Vagina (tissue), 2 donors: ENCODE measurements at regions not wholly inside any gene's neighbourhood (a gene's known extent, or its start where the extent isn't known, plus 50 kb on each side); places are given as distances from the start of the nearest gene placed in this dataset.

Source experiments
- DNase-seq, 2 donors: peaks; one replicate each; pipeline ENCODE4 v3.0.0-alpha.2; 2017; ENCODE audit errors: extremely low spot score in 2 of 2
- H3K27ac ChIP-seq: fragments of 200-600 bp; sonication (generic); one replicate; pipeline ENCODE4 v1.5.1; 2019
- H3K27me3 ChIP-seq: fragments of 200-600 bp; sonication (generic); one replicate; pipeline ENCODE4 v1.5.1; 2019
- H3K36me3 ChIP-seq, 2 donors: fragments of 200-600 bp; sonication (generic); one replicate each; pipeline ENCODE4 v1.5.1; 2017 to 2019
- H3K4me1 ChIP-seq: fragments of 200-600 bp; sonication (generic); one replicate; pipeline ENCODE4 v1.5.1; 2019
- H3K4me3 ChIP-seq, 2 donors: fragments of 200-600 bp; sonication (generic); 1 replicate in 1 of 2; 2 replicates in 1 of 2; pipeline ENCODE4 v1.5.1; 2016 to 2019
- H3K9me3 ChIP-seq: fragments of 200-600 bp; sonication (generic); one replicate; pipeline ENCODE4 v1.5.1; 2019
- POLR2A ChIP-seq, 2 donors: fragments of 450-650 bp; IDR thresholded peaks; one replicate each; pipeline ENCODE4 v1.6.1; 2017; ENCODE audit warnings: antibody characterized with exemption in 2 of 2, mild to moderate bottlenecking in 2 of 2, moderate library complexity in 2 of 2
- POLR2AphosphoS5 ChIP-seq, 2 donors: sonication (generic); formaldehyde crosslinking; IDR thresholded peaks; one replicate each; pipeline ENCODE4 v1.9.0; 2017; ENCODE audit warnings: antibody characterized with exemption in 2 of 2, mild to moderate bottlenecking in 2 of 2, low read depth in 1 of 2; ENCODE audit not compliant: insufficient read depth in 1 of 2
- intact Hi-C: fragments of 100-400 bp; cut with DNase I; formaldehyde crosslinking; loops from one replicate; pipeline ENCODE4 v1.15.1; 2023
- TF ChIP-seq, protein P1 (sequence below), 3 experiments: fragments of 450-650 bp in 2 of 3; fragments of 200-600 bp in 1 of 3; sonication (generic) in 1 of 3; IDR thresholded peaks; one replicate each; pipeline ENCODE4 v1.5.1; 2017 to 2019; ENCODE audit warnings: antibody characterized with exemption in 3 of 3, mild to moderate bottlenecking in 2 of 3, moderate library complexity in 2 of 3

DNA sequence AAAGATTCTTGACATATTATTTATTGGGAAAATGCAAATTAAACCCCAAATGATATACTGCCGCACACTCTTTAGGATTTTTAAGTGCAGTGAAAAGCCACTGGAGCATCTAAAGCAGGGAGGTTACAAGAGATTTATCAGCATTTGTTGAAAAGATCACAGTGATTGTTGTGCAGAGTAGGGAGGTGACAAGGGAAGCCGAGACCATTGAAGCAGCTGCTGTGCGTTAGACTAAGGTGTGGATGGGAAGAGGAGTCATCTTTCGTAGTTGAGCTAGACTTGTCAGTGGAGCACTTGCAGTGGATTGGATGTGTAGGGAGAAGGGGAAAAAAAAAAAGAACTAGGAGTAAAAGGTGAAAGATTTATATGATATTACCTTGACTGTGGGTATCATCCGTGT, 854.6 kb downstream of the NTRK3 start:
- DNase-seq = no peak
- H3K27ac ChIP-seq = no peak overlapping the region
- intact Hi-C loops = no loop called here
- H3K4me1 ChIP-seq = no peaks in the 10 kb centered on the region
- TF ChIP-seq POLR2A (IDR thresholded peaks at IDR 0.05) = no peak
- no peak for TF ChIP-seq POLR2AphosphoS5 (IDR thresholded peaks at IDR 0.05; ENCODE audit: insufficient read depth in 1 of 2, low read depth in 1 of 2)
- TF ChIP-seq, protein P1, sequence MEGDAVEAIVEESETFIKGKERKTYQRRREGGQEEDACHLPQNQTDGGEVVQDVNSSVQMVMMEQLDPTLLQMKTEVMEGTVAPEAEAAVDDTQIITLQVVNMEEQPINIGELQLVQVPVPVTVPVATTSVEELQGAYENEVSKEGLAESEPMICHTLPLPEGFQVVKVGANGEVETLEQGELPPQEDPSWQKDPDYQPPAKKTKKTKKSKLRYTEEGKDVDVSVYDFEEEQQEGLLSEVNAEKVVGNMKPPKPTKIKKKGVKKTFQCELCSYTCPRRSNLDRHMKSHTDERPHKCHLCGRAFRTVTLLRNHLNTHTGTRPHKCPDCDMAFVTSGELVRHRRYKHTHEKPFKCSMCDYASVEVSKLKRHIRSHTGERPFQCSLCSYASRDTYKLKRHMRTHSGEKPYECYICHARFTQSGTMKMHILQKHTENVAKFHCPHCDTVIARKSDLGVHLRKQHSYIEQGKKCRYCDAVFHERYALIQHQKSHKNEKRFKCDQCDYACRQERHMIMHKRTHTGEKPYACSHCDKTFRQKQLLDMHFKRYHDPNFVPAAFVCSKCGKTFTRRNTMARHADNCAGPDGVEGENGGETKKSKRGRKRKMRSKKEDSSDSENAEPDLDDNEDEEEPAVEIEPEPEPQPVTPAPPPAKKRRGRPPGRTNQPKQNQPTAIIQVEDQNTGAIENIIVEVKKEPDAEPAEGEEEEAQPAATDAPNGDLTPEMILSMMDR (IDR thresholded peaks at IDR 0.05) = no peak
- H3K36me3 ChIP-seq = no peaks in the 10 kb centered on the region
- H3K9me3 ChIP-seq = no peaks in the 10 kb centered on the region
- no peak overlapping the region for H3K4me3 ChIP-seq
- H3K27me3 ChIP-seq = no peaks in the 10 kb centered on the region

DNA sequence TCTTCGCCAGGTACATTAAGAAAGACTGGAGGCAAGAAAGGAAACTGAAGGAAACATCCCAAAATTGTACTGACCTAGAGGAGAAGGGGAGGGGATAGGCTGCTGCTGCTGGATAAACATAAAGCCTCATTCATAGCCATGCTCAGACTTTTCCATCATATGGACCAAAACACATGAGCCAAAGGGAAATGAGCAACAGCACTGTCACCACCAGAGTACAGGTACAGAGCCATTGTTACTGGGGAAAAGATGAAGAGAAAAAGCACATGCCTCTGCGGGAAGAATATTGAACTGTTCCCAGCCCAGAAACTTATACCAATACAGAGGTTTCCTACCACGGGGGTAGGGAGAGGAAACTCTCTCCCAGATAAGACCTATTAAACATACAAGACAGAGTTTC, 861.9 kb downstream of the NTRK3 start:
- Histone ChIP-seq H3K9me3 (no peaks in the 10 kb centered on the region), H3K4me1 (no peaks in the 10 kb centered on the region), H3K27ac (no peak overlapping the region), H3K27me3 (no peaks in the 10 kb centered on the region), H3K36me3 (no peaks in the 10 kb centered on the region), H3K4me3 (no peak overlapping the region)
- DNase-seq = no peak
- TF ChIP-seq, protein P1 (IDR thresholded peaks at IDR 0.05) = no peak
- no peak for TF ChIP-seq POLR2AphosphoS5 (IDR thresholded peaks at IDR 0.05; ENCODE audit: insufficient read depth in 1 of 2, low read depth in 1 of 2)
- TF ChIP-seq POLR2A (IDR thresholded peaks at IDR 0.05) = no peak
- intact Hi-C loops = no loop called here

DNA sequence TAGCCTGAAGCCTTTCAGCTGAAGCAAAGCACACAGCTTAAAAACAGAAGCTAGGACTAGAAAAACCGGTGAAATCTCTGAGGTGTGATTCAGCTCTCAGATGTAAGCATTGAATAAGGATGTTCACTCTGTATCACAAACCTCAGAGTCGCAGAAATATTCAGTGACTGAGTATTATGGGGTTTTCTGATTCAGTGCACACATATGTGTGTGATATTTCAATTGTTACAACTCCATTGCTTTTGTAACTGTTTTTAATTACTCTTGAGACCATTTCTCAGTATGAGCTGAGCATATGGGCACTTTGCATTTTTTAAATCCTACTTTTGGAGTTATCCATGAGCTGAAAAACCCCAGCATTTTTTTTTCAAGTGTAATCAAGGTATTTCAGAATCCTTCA, 868.8 kb downstream of the NTRK3 start:
- Histone ChIP-seq H3K9me3 (no peaks in the 10 kb centered on the region), H3K27ac (no peak overlapping the region), H3K27me3 (no peaks in the 10 kb centered on the region), H3K36me3 (no peaks in the 10 kb centered on the region), H3K4me1 (no peaks in the 10 kb centered on the region), H3K4me3 (no peak overlapping the region)
- TF ChIP-seq, protein P1 (IDR thresholded peaks at IDR 0.05) = no peak
- TF ChIP-seq POLR2AphosphoS5 (IDR thresholded peaks at IDR 0.05; ENCODE audit: insufficient read depth in 1 of 2, low read depth in 1 of 2) (no peak), POLR2A (IDR thresholded peaks at IDR 0.05) (no peak)
- intact Hi-C loops = no loop called here
- no peak for DNase-seq

DNA sequence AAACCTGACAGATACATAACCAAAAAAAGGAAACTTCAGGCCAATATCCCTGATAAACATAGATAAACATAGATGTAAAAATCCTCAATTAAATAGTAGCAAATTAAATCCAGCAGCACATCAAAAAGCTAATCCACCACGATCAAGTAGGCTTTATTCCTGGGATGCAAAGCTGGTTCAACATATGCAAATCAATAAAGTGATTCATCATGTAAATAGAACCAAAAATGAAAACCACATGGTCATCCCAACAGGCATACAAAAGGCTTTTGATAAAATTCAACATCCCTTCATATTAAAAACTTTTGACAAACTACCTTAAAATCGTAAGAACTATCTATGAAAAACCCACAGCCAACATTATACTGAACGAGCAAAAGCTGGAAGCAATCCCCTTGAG, 882.2 kb downstream of the NTRK3 start:
- no peaks in the 10 kb centered on the region for H3K4me1 ChIP-seq
- H3K36me3 ChIP-seq = no peaks in the 10 kb centered on the region
- no peak overlapping the region for H3K27ac ChIP-seq
- H3K9me3 ChIP-seq = no peaks in the 10 kb centered on the region
- no peak for DNase-seq
- intact Hi-C loops = no loop called here
- no peak for TF ChIP-seq POLR2AphosphoS5 (IDR thresholded peaks at IDR 0.05; ENCODE audit: insufficient read depth in 1 of 2, low read depth in 1 of 2)
- TF ChIP-seq, protein P1 (IDR thresholded peaks at IDR 0.05) = no peak
- no peak for TF ChIP-seq POLR2A (IDR thresholded peaks at IDR 0.05)
- no peak overlapping the region for H3K4me3 ChIP-seq
- no peaks in the 10 kb centered on the region for H3K27me3 ChIP-seq

DNA sequence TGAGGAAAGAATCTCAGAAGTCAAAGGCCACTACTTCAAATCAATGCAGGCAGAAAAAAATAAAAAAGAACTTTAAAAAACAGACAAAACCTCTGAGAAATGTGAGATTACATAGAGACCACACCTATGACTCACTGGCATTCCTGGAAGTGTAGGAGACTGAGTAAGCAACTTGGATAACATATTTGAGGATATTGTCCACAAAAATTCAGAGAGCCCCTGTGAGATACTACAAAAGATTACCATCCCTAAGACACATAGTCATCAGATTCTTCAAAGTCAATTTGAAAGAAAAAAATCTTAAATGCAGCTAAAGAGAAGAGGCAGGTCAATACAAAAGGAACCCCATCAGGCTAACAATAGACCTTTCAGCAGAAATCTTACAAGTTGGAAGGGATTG, 887.3 kb downstream of the NTRK3 start:
- DNase-seq = no peak
- H3K27me3 ChIP-seq = no peaks in the 10 kb centered on the region
- no peak overlapping the region for H3K27ac ChIP-seq
- no peak for TF ChIP-seq POLR2AphosphoS5 (IDR thresholded peaks at IDR 0.05; ENCODE audit: insufficient read depth in 1 of 2, low read depth in 1 of 2)
- TF ChIP-seq, protein P1 (IDR thresholded peaks at IDR 0.05) = no peak
- no peak for TF ChIP-seq POLR2A (IDR thresholded peaks at IDR 0.05)
- intact Hi-C loops = no loop called here
- H3K36me3 ChIP-seq = no peaks in the 10 kb centered on the region
- H3K4me1 ChIP-seq = no peaks in the 10 kb centered on the region
- H3K9me3 ChIP-seq = no peaks in the 10 kb centered on the region
- no peak overlapping the region for H3K4me3 ChIP-seq
